Erythroblast (primary cell): ENCODE measurements at regions not wholly inside any gene's neighbourhood (a gene's known extent, or its start where the extent isn't known, plus 50 kb on each side); places are given as distances from the start of the nearest gene placed in this dataset.

Source experiments
- GATA1 ChIP-seq: IDR thresholded peaks from 2 replicates; pipeline ENCODE4 v1.6.1; 2011; ENCODE audit warnings: low read depth, mild to moderate bottlenecking, control low read depth, low read length, moderate library complexity
- POLR2A ChIP-seq: IDR thresholded peaks from 2 replicates; pipeline ENCODE4 v1.6.1; 2011; ENCODE audit warnings: mild to moderate bottlenecking, low read length

DNA sequence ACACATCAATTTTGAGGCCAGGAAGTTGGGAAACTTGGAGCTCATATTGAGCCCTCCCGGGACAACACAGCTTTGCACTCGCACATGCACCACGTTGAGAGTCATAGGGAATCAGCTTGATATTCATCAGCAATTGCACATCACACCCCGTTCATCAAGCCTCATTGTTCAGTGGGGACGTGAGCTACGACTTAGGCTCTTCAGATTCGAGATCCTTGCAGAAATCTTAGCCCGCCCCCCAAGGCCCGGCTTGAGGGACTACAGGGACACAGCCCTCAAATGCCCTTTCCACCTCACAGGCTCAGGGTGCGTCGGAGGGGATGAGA is 93.0 kb upstream of the MAFB start:
- TF ChIP-seq POLR2A (no peak), GATA1 (no peak)
